Ecto neural progenitor cell (in vitro differentiated cells): ENCODE measurements at regions not wholly inside any gene's neighbourhood (a gene's known extent, or its start where the extent isn't known, plus 50 kb on each side); places are given as distances from the start of the nearest gene placed in this dataset.

Experiments used
- DNase-seq: peaks from one replicate; pipeline ENCODE4 v3.0.0-alpha.2; 2018; ENCODE audit warnings: low spot score

DNA sequence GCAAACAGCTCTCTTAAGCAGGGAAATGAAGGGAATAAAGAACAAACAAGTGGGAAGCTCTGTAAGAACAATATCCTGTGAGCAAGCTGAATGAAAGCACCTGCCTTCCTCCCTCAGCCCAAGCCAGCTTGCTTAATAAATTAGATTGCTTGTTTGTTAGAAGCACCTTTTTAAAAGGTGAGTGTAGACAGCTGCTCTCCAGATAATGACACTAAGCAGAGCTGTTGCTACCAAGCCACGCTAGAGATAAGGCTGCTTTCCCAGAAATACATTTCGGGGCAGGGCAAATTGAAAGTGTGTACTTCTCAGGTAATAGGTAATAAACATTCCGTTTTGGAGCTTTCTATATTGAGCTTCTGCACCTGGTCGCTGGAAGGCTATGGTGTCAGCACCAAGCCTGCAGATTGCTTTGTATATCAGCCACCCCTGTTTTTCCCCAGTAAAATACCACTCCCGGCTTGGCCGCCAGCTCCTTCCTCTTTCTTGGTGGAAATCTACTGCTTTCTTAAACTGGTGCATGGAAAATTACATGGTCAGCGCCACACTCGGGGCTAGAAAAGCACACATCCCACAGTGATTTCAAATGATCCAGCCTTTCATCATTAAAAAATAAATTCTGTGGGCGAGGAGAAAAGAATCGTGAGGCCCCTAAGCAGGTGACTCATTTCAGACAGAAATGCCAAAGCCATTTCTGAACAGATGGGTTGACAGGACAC, 151.3 kb downstream of the ETS2 start:
- no peak for DNase-seq

DNA sequence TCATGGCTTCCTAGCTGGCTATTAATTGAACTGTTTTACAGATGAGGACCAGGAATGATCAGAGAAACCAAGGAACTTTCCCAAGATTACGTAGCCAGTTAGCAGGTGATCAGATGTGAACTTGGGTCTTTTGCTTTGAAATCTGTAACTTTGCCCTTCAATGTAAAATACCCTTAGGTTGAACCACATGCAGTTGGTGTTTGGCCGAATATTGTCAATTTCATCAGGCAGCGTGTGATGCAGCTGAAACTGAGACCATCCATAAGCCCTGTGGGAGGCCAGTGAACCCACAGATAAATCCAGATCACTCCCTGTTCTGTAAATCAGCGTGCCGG, 150.8 kb downstream of the ETS2 start:
- DNase-seq, result no peak

- DNase-seq, result no peak
Observed at GRCh38 chr21:38956007-38956406, 150.3 kb downstream of the ETS2 start.

- no peak for DNase-seq
Observed at GRCh38 chr21:38955495-38955894, 149.8 kb downstream of the ETS2 start.

- DNase-seq, result no peak
Observed at GRCh38 chr21:38954588-38955004, 148.9 kb downstream of the ETS2 start.

- DNase-seq, result no peak
Observed at GRCh38 chr21:38953516-38953915, 147.8 kb downstream of the ETS2 start.

- no peak for DNase-seq
Observed at GRCh38 chr21:38952890-38953289, 147.2 kb downstream of the ETS2 start.

DNA sequence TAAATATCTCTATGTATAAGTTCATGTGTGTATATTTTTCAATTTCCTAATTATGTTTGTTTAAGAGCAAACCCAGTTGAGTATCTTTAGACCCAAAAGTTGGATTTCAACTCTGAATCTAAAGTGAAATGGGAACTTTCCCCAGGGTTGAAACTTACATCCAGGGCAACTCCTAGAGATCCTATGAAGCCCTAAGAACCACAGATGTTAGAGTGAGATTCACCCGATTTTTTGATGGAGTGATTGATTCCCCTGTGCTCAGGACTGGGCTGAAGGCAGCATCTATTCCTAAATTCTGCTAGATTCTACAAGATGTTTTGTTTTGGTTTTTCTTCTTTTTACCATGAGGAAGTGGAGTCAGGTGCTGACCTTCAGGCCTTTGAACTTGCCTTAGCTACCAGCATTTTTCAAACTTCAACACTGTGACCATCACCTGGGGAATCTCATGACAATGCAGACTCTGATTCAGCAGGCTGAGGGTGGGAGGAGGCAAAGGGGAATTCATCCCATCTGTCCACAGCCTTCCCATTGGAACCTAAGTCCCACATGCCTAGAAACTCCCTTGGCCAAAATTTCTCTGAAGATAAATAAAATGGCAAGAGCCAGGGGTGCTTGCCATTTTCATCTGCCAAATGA, 145.5 kb downstream of the ETS2 start:
- no peak for DNase-seq

GRCh38 chr21:38950435-38951094, 144.8 kb downstream of the ETS2 start:
- no peak for DNase-seq

GRCh38 chr21:38949070-38949380, 143.3 kb downstream of the ETS2 start:
- no peak for DNase-seq

- no peak for DNase-seq
Observed at GRCh38 chr21:38948377-38949069, 142.8 kb downstream of the ETS2 start.

DNA sequence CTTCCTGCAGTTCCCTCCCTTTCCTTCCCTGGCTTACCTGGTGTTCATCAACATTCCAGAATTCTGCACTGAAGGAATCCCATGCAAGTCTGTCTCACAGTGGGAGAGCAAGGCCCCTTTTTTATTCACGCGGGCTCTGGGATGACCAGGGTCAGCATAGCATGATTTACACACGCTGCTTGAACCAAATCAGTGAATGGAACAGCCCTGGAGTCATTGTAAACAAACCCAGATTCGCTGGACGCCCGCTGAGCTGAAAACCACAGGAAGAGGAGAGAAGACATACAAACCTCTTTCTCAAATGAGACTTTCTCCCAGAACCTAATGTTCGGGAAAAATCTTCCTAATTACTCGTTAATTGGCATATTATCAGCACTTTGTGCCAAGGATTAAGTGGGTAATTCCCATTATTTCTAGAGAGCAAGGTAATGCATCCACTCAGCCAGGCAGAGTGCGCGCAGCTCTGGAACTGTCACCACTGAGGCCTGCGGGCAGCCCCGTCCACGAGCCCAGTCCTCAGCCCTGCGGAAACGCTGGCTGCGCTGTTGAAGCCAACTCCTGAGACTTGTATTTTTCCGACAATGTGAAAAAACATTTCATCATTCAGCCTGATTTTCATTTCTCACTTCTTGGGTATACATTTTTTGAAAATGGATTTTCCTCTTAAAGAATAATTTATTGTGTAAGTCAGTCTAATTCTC, 140.0 kb downstream of the ETS2 start:
- peak; percentile 60 for DNase-seq

DNA sequence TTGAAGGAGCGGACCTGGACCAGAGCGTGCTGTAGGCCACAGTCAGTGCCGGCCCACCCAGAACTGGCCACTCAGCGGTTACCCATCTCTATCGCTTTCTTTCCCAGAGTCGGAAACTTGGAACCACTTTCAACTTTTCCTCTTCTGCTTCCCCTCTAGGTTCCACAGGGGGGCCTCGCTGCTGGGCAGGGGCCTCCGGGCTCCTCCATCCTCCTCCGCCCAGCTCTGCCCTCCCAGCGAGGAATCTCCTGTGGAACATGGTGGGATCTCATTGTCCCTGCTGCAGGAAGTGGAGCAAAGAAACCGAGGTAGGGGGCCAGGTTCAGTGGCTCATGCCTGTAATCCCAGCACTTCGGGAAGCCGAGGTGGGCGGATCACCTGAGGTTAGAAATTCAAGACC, 139.2 kb downstream of the ETS2 start:
- DNase-seq, result no peak

- DNase-seq, result no peak
Observed at GRCh38 chr21:38944402-38944801, 138.7 kb downstream of the ETS2 start.

DNA sequence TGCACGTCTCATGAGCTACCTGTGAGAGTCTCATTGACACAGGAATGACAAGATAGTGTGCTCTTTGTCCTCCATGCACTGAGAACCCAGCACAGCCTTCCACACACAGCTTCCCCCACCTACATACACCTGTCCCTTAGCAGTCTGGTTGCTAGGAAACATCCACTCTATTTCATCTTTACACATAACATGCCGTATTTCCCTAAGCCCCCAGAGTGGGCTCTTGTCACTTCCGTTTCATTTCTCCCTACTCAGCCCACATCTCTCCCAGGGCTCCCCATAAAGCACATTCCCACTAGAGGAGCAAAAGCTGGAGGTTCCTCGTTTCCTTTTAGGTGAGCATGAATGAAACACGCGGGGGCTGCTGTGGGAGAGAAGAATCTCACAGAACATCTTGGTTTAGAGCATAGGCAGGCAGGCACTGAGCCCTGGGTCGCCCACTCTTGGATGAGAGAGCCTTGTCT, 137.1 kb downstream of the ETS2 start:
- no peak for DNase-seq

- no peak for DNase-seq
Observed at GRCh38 chr21:38938769-38939168, 133.0 kb downstream of the ETS2 start.

DNA sequence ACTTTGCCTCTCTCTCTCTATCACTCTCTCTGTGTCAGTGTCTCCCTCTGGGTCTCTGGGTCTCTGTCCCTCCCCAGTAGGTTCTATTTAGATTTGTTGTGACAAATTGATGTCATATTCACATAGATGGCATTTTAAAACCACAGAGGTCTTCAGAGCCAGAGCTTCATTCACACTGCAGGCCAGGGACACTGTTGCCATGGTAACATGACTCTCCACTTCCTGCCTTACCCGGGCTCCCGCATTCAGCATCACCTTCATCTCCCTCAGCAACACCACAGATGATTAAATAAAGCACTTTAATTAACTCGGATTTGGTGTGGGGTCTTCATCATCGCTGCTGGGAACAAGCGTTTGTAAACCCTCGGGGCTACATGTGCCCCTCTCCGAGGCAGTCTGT, 132.6 kb downstream of the ETS2 start:
- DNase-seq, result no peak

GRCh38 chr21:38937844-38938243, 132.1 kb downstream of the ETS2 start:
- no peak for DNase-seq

DNA sequence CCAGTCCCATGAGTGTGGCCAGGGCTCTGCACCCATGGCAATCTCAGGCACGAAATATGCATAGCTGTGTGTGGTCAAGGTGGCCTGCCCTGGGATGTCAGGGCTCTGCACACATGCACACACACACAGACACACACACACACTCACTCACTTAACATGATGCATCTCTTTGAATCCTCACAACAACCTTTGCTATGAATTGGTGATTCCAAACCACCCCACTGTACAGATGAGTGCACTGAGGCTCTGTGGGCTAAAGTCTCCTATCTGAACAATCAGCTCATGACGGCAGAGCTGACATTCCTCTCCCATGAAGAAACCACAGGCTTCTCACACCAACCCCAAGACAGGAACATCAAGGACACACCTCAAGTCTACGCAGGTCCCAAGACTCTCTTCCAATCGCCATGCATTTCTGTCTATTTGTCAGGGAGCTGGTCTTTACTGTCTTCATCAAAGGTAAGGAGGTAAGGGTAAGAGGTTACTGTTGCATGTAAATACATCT, 131.6 kb downstream of the ETS2 start:
- DNase-seq, result no peak

- no peak for DNase-seq
Observed at GRCh38 chr21:38936240-38936639, 130.5 kb downstream of the ETS2 start.

GRCh38 chr21:38933731-38934130, 128.0 kb downstream of the ETS2 start:
- no peak for DNase-seq

DNA sequence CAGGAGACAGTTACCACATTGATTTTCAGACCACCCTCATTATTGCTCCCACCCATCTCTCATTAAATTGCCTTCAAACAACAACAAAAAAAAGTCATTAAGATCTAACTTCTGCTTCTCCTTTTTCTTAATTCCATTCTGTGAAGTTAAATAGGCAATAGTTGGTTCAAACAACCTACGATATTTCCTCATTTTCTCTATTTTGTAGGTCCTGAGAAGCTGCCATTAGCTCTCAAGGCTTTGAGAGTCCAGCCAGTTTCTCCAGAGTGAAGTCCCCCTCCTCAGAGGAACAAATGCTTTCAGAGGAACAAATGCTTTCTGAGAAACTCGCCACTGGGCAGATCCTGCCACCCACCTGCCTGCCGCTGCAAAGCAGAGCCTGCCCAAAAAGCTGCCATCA, 125.6 kb downstream of the ETS2 start:
- DNase-seq, result no peak
